ENCODE measurements at regions not wholly inside any gene's neighbourhood (a gene's known extent, or its start where the extent isn't known, plus 50 kb on each side); places are given as distances from the start of the nearest gene placed in this dataset.

- TF ChIP-seq CTCF (IDR thresholded peaks at IDR 0.05) = no peak
- TF ChIP-seq POLR2AphosphoS5 (IDR thresholded peaks at IDR 0.05) = peak; percentile 44
- no peak for TF ChIP-seq POLR2A (IDR thresholded peaks at IDR 0.05)
- TF ChIP-seq EP300 (IDR thresholded peaks at IDR 0.05) = no peak
Measured at GRCh38 chr6:144377586-144378210, 92.6 kb downstream of the UTRN start.

Data from gastroesophageal sphincter (tissue), 3 donors.